ENCODE measurements at regions not wholly inside any gene's neighbourhood (a gene's known extent, or its start where the extent isn't known, plus 50 kb on each side); places are given as distances from the start of the nearest gene placed in this dataset.

DNA sequence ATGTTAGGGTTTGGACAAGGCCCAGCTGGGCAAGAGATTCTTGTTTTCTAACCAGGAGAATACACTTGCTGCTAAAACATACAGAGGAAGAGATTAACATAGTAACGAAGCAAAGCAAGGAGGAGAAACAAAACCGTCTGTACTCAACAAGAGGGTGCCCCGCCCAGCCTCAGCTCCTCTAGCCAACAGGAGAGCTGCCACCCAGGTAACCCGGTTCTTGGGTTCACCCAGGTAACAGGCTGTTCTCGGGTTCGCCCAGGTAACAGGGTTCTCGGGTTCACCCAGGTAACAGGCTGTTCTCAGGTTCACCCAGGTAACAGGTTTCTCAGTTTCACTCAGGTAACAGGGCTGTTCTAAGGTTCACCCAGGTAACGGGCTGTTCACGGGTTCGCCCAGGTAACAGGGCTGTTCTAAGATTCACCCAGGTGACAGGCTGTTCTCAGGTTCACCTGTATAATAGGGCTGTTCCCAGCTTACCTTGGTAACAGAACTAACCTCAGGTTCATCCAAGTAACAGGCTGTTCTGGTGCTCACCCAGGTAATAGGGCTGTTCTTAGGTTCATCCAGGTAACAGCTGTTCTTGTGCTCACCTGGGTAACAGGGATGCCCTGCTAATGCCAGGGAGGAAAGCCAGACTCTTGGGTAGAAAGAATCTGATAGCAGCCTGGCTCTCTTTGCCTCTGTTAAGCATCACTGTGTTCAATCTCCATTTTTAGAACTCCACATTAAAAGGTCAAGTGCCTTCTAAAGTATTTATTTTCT is 271.6 kb downstream of the SYK start:
- no peak for DNase-seq

DNA sequence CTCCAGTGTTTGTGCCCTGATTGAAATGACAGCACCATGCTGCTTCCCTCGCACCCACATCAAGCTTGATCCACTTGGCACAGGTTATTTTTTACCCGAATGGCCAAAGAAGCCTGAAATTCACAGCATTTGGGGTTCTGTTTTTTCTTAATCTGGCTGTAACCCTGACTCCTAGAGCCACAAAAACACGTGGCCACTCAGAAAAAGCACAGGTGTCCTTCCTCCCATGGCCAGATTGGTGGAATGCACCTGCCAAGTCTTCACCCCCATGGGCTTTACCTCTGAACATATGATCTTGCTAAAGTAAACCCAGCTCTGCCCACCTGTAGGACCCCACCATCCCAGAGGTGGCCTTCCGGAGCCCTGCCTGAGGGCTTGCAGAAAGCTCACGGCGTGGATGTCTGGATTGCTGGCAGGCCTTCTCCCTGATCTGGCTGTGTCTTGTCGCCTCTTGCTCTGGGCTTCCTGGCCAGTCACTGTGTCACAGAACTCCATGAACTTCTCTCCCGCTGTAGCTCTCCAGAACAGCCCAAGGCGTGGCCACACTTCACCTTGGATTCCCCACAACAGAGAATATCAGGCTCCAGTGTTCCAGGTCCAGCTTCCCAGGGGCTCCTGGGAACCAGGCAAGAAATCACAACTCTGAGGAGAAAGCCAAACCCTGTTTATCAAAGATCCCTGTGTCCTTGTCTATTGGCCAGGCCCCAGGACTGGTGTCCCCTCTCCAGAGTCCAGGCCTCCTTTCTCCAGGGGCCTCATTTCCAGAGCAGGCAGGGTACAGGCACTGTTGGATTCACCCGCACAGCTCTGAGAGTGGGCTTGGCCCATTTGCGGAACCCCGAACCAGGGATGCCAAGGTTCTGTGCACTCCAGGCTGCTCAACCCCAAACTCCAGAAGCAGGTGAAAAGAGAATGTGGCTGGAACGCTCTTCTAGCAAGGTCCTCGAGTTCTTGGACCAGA is 272.5 kb downstream of the SYK start:
- no peak for DNase-seq

DNA sequence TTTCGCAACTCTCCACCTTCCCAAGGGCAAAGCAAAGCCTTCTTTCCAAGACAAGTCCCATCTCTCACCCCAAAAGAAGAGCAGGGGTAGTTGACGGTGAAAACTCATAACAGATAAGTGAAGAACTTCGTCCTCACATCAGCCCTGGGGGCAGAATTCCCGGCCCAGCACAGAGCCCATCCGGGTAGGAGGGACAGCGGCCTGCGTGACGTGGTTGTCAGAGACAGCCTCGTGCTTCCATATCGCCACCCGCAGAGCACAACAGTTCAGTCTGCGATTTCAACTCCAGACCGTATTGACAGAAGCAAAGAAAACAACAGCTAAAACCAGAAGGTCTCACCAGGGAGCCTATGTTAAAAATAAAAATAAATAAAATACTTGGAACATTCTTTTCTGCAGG is 273.2 kb downstream of the SYK start:
- no peak for DNase-seq

DNA sequence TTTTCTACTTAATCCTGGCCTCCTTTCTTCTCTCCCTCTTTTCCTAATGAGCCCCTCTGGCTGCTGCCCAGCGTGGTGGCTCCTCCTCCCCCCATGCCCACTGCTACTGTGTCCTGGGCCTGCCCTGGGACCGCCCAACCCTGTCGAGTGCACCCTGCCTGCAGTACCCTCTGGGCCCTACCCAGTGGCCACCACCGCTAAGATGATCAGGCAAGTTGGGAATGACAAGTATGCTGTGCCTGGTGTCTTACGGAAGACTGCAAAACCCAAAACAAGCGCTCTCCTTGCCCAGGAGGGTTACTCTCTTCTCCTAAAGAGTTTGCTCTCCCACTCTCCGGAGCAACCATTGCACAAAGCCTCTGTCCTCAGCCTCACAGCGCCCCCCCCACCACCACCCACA is 273.7 kb downstream of the SYK start:
- DNase-seq = no peak

DNA sequence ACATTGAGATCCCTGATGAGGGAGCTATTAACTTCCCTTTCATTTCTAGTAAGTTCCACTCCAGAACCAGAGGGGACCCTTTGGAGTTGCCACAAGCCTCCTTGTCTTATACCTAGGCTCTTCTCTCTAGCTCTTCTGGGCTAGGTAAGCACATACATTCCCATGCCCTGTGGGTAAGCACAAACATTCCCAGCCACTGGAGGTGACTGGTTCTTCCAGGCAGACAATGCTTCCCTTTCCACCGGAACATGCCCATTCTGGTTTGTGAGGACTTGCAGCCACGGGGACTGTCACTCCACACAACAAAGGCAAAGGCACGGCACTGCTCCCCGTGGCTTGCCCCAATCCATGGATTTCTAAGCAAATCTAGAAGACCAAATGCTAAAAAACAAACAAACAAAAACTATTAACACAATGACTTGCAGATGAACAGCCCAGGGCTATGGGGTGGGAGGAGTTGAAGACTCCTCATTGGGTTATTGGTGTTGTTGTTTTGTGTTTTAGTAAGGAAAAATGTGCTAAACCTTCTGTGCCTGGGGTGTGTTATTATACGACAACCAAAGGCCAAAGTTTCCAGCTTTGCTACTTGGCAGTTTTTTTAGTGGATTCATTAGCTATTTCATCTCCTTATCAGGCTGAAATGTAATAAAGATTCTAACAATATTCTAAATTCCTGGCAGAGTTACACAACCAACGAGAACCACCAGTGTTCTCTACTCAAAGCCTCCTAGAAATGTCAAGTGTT is 276.2 kb downstream of the SYK start:
- no peak for DNase-seq

DNA sequence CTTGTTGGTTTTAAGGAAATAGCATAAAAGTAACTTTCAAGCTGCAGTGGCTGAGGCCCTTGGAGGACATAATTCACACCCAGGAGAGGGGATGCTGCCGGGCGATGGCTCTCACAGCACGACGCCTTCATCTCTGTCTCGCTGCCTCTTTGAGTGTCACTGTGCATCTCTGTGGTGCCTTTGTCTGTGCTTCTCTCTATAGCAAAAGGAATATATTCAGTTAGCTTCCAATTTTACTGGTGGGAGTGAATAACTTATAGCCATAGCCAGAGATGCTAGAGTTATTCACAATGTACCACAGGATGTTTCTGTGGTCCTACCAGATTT is 276.7 kb downstream of the SYK start:
- DNase-seq = no peak

DNA sequence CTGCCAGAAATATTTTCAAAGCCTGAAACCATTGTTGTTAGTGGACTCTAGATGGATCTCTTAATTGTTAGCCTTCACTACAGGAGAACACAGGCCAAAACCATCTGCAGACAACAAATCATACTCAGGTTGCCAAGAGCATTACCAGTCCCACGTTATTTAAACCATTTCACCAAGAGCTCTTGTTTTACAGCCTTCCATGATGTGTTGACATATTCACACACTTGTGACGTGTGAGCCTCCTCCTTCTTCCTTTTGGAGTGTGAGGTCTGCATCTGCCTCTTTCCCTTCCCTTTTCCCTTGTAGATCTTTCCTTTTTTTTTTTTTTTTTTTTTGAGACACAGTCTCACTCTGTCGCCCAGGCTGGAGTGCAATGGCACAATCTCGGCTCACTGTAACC is 279.0 kb downstream of the AUH start:
- DNase-seq = no peak

DNA sequence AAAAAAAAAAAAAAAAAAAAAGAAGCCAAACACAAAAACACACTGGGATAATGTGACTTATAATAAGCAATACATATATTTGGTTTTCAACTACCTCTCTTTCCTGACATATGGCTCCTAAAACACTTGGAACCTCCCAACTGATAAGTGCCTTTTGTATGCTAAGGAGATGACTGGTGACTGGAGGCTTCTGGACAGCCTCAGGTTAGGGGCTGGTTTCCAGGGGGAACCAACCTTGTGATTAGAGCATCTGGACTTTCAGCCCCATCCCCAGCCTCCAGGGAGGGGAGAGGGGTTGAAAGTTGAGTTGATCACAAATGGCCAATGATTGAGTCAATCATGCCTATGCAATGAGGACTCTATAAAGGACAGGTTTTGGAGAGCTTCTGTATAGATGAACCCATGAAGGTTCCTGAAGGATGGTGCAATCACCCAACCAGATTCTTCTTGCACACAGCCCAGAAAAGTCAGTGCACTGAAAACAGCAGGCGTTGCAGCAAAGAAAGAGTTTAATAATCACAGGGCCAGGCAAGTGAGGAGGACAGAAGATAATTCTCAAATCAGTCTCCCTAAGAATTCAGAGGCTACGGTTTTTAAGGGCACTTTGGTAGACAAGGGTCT is 276.7 kb downstream of the AUH start:
- DNase-seq = no peak

DNA sequence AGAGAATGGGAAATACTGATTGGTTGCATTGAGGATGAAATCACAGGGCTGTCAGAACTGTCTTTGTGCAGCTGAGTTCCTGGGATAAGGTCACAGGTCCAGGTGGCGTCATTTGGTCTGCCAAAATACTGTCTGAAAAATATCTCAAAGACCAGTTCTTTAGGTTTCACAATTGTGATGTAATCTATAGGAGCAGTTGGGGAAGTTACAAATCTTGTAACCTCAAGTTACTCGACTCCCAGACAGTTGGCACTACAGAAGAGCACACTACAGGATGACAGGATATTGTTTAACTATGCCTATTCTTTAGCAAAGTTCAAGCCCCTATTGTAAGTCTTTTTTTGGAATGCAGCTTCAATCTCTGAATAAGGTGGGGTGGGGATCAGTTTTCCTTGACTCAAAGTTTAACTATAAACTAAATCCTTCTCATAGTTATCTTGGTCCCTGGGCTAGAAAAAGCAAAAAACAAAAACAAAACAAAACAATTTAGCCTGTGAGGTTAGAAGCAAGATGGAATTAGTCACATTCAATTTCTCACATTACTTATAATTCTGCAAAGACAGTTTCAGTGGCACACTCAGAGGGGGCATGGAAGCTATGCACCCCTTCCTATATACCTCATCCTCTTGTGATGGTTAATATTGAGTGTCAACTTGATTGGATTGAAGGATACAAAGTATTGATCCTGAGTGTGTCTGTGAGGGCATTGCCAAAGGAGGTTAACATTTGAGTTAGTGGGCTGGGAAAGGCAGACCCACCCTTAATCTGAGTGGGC is 276.0 kb downstream of the AUH start:
- DNase-seq = no peak

DNA sequence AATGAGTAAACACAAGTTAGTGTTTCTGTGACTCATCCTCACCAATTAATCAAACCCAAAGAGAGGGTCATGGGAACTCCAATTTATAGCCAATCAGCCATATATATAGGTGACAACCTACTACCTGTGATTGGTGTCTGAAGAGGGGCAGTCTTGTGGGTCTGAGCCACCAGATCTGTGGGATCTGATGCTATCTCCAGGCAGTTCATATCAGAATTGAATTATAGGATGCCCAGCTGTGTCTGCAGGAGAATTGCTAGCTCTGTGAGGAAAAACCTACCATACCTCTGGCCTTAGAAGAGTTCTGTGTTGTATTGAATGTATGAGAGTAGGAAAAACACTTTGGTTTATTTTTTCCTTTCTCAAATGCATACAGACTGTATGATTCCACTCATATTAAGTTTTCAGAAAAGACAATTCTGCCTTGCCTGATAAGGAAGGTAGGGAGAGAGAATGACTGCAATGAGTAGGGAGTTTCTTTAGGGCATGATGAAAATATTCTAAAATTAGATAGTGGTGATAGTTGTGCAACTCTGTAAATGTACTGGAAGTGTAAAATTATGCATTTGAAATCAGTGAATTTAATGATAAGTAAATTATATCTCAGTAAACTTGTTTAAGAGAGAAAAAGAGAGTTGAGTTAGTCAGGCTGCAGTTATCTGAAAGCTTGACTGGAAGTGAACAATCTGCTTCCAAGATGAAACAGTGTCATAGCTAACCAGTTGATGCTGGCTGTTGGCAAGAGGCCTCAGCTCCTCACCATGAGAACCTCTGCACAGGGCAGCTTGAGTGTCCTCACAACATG is 274.9 kb downstream of the AUH start:
- DNase-seq = no peak

DNA sequence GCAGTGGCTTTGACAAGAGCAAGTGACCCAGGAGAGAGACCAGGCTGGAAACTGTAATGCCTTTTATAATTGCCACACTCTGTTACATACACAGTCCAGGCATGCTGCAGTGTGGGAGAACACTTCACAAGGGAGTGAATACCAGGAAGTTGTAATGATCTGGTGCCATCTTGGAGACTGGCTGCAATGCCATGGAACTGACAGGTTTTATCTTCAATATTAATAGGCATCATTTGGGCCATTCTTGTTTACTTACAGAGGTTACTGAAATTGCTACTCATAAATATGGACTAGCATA is 274.3 kb downstream of the AUH start:
- no peak for DNase-seq

DNA sequence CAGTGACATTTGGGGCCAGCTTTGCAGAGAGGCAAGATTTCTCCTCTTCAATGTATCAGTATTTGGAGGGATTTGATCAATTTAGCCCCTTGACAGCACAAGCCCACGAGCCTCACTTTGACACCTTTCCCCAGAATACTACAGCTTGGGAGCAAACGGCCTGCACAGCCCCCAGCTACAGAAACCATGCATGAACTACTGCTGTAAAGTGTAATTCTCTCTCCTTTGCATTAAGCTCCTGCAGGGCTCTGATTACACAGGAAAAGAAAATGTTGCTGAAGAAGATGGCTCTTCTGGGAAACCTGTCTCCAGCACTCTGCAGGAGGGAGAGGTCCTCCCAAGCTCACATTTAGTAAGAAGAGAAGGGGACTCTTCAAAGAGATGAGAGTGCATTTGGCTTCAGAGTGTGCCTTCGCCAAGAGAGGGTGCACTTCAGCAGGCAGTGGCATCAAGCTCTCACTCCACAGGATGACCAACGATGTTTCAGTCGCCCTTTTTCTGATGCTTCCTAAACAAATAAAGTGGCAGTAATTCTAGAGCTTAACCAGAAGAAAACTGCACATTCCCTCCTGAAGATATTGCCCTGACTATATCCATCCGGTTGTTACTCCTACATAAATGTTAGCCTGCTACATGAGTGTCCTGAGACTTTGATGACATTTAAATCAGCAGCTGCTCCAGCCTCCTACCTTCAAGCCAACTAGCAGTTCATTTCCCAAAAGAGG is 272.2 kb downstream of the AUH start:
- peak; percentile 59 for DNase-seq

DNA sequence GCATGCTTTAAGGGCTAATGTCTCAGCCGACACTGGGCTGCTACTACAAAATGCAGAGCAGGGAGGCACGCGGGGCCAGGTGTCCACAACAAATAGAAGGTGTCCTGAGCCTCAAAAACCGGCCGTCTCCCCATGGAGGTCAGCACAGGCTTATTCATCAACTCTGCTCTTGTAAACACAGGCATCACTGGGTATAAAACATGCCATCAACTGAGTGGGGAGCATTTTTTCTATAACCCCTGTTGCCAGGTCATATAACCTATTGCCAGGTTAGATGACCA is 271.6 kb downstream of the AUH start:
- DNase-seq = no peak

DNA sequence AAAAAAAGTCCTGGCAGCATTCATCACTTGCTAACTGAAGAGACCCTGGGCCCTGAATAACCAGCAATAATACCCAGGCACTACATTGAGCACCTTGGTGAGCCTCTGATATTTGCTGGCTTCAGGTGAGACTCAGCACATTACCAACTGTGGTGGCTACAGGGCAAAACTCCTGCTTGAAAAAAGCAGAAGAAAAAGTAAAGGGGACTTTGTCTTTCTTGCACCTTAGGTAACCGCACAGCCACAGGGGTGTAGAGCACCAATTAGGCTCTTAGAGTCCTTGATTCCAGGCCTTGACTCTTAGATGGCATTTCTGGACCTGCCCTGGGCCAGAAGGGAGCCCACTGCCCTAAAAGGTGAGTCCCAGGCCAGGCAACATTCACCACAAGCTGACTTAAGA is 269.5 kb downstream of the AUH start:
- DNase-seq = no peak

DNA sequence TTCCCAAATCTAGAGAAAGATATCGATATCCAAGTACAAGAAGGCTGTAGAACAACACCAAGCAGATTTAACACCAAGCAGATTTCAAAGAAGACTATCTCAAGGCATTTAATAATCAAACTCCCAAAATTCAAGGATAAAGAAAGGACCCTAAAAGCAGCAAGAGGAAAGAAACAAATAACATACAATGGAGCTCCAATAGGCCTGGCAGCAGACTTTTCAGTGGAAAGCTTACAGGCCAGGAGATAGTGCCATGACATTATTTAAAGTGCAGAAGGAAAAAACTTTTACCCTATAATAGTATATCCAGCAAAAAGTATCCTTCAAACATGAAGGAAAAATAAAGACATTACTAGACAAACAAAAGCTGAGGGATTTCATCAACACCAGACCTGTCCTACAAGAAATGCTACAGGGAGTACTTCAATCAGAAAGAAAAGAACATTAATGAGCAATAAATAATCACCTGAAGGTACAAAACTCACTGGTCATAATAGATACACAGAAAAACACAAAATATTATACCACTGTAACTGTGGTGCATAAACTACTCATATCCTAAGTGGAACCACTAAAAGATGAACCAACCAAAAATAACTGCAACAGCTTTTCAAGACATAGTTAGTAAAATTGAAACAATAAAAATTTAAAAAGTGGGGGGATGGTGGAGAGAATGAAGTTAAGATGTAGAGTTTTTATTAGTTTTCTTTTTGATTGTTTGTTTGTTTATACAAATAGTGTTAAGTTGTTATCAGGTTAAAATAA is 267.2 kb downstream of the AUH start:
- DNase-seq = no peak

DNA sequence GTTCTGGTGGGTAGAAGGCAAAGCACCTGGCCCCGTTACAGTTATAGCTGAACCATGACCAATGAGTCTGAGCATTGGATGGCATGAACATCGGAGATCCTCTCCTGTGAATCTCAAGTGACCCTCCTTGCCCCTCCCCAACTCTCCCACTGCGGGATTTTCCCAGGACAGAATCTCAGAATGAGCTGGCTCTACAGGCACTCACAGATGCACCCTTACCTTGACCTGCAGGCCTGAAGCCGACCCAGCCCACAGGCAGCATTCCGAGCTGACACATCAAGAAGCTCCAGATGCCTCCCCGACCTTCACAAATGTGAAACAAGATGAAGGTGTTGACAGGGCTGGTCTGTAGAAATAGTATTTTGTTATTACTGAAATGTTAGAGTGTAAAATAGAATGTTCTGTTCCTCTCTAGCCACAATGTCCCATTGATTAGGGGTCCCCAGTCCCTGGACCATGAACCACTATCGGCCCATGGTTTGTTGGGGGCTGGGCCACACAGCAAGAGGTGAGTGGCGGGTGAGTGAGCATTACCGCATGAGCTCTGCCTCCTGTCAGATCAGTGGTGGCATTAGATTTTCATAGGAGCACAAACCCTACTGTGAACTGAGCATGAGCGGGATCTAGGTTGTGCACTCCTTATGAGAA is 263.4 kb downstream of the AUH start:
- DNase-seq = no peak

DNA sequence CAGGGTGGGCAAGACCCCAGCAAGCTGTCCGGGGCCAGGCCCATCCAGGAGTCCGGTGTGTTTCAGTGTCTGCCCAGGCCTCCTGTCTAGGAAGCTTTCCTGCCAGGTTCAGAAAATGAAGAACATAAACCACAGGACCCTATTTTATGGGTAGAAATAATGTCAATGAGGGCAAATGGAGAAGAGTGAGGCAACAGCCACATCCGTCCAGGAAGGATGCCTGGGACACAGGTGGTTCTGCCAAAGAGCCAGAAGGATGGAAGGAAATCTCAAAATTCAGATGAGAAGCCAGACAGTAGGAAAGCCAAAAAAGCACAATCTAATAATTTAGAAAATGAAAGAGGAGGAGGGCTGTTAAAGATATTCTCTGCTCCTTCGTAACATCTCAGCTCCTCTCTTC is 262.3 kb downstream of the AUH start:
- DNase-seq = no peak

DNA sequence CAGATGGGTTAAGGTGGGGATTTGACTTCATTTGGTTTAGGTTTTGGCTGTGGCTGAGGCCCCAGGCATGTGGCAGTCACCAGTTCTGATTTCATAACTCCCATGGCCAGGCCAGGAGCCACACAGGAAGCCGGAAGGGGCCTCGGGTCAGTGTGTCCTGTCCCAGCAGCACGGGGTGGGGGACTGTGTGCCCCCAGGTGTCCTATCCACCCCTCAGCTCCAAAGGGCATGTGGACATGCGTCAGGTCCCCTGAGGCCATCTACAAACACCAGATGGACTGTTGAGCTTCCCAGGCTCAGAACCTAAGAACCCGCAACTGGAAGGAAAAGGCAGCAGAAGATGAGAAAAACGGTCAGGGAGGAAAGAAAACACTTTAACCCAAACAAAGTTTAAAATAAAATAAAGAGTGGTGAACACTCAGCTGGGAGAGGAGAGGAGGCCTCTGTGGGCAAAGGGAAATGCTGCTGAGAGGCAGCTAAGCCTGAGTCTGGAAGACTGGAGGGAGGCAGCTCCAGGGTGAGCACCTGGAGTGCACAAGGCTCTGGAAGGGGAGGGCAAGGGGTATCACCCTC is 260.8 kb downstream of the AUH start:
- no peak for DNase-seq

DNA sequence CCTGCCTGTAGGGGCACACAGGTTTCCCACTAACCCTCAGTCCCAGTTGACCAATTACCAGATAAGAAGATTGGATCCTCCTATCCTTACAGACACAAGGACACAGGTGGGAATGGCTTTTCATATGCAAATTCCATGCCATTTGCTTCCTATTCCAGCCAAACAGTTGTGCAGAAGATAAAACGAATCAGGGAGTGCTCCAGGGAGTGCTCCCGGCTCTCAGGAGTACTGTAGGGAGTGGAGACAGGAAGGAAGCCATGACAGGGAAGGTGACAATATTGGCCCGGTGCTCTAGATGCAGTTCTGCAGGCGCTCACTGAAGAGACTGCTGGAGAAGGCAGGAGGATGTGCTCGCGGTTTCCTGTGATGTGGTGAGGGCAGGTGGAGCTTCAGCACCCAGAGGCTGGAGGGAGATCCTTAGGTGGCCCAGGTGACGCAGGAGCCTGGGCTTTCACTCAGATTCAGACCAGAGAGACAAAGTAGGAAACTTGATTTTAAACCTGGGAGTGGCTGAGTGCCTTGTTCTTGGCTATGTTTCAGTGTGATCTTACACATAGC is 260.0 kb downstream of the AUH start:
- no peak for DNase-seq

All from dermis blood vessel endothelial cell (primary cell).